ENCODE measurements at regions not wholly inside any gene's neighbourhood (a gene's known extent, or its start where the extent isn't known, plus 50 kb on each side); places are given as distances from the start of the nearest gene placed in this dataset.
A peak's percentile ranks its signal among the peaks of the same experiment; 100 is the strongest.

DNA sequence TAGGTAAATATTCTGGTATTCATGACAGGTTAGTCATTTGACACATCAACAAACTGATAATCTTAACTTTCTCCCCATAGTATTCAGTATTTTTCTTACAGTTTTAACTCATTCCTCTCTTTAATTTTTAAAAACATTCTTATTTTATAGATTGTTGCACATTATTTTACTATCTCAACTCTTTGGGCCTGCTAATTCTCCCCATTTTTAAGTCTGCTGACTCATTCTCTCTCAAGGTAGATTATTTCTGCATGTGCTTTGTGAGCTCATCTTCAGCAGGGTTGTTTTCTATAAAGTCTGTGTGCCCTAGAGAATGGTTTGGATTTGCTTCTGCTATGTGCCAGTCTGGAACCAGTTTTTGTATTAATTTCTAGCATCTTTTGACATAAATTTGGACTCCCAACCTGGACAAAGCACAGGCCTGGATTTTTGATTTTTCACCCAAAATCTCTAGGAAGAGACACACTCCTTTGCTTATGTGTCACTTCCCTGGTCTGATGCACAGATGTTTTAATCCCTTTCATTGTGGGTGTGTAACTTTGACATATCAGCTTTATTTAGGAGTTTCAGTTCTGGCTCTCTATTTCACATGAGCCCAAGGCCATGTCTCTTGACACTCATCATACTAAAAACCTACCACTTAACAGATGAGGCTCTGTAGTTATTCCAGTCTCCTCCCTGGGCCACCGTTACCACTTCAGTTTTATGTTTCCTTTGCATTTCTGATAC, 194.3 kb upstream of the PGRMC2 start:
- H3K4me3 ChIP-seq (ENCODE audit: low read depth, low read length): no peak overlapping the region
- TF ChIP-seq, protein P1, sequence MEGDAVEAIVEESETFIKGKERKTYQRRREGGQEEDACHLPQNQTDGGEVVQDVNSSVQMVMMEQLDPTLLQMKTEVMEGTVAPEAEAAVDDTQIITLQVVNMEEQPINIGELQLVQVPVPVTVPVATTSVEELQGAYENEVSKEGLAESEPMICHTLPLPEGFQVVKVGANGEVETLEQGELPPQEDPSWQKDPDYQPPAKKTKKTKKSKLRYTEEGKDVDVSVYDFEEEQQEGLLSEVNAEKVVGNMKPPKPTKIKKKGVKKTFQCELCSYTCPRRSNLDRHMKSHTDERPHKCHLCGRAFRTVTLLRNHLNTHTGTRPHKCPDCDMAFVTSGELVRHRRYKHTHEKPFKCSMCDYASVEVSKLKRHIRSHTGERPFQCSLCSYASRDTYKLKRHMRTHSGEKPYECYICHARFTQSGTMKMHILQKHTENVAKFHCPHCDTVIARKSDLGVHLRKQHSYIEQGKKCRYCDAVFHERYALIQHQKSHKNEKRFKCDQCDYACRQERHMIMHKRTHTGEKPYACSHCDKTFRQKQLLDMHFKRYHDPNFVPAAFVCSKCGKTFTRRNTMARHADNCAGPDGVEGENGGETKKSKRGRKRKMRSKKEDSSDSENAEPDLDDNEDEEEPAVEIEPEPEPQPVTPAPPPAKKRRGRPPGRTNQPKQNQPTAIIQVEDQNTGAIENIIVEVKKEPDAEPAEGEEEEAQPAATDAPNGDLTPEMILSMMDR (IDR thresholded peaks at IDR 0.05; ENCODE audit: control insufficient read depth, extremely low read depth, insufficient read depth): no peak
- no peak for DNase-seq (ENCODE audit: low read depth)

DNA sequence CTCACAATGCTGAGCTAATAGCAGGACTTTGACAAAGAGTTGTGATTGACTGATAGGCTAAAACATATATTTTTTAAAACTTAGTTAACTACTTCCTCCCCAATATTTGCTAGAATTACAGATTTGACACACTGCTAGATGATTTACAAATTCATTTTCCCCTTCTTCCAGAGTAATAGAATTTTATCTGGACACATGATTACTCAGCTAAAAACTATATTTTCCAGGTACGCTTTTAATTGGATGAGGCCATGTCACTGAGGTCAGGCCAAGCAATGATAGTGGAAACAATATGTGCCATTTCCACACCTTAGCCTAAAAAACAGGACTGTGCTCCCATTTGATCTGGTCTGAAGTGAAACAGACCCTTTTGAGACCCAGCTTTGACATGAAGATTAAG, 193.3 kb upstream of the PGRMC2 start:
- no peak for DNase-seq (ENCODE audit: low read depth)
- H3K4me3 ChIP-seq (ENCODE audit: low read depth, low read length): no peak overlapping the region
- TF ChIP-seq, protein P1 (IDR thresholded peaks at IDR 0.05; ENCODE audit: control insufficient read depth, extremely low read depth, insufficient read depth): no peak

GRCh38 chr4:128477540-128477939, 189.9 kb upstream of the PGRMC2 start:
- DNase-seq (ENCODE audit: low read depth): peak; percentile 25
- no peak overlapping the region for H3K4me3 ChIP-seq (ENCODE audit: low read depth, low read length)
- TF ChIP-seq, protein P1 (IDR thresholded peaks at IDR 0.05; ENCODE audit: control insufficient read depth, extremely low read depth, insufficient read depth): no peak

GRCh38 chr4:128475597-128475996, 188.0 kb upstream of the PGRMC2 start:
- TF ChIP-seq, protein P1 (IDR thresholded peaks at IDR 0.05; ENCODE audit: control insufficient read depth, extremely low read depth, insufficient read depth): no peak
- no peak for DNase-seq (ENCODE audit: low read depth)
- no peak overlapping the region for H3K4me3 ChIP-seq (ENCODE audit: low read depth, low read length)

GRCh38 chr4:128471576-128471975, 184.0 kb upstream of the PGRMC2 start:
- TF ChIP-seq, protein P1 (IDR thresholded peaks at IDR 0.05; ENCODE audit: control insufficient read depth, extremely low read depth, insufficient read depth): no peak
- no peak overlapping the region for H3K4me3 ChIP-seq (ENCODE audit: low read depth, low read length)
- no peak for DNase-seq (ENCODE audit: low read depth)

- no peak overlapping the region for H3K4me3 ChIP-seq (ENCODE audit: low read depth, low read length)
- DNase-seq (ENCODE audit: low read depth): no peak
- TF ChIP-seq, protein P1 (IDR thresholded peaks at IDR 0.05; ENCODE audit: control insufficient read depth, extremely low read depth, insufficient read depth): no peak
Measured at GRCh38 chr4:128470492-128471053, 183.0 kb upstream of the PGRMC2 start.
